ENCODE measurements at regions not wholly inside any gene's neighbourhood (a gene's known extent, or its start where the extent isn't known, plus 50 kb on each side); places are given as distances from the start of the nearest gene placed in this dataset.

- TF ChIP-seq SIN3A (IDR thresholded peaks at IDR 0.05; ENCODE audit: low read depth) (no peak), EZH2 (IDR thresholded peaks at IDR 0.05) (no peak), SP1 (IDR thresholded peaks at IDR 0.05; ENCODE audit: low read depth) (no peak)
- TF ChIP-seq, protein P1, sequence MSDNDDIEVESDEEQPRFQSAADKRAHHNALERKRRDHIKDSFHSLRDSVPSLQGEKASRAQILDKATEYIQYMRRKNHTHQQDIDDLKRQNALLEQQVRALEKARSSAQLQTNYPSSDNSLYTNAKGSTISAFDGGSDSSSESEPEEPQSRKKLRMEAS (IDR thresholded peaks at IDR 0.05), result no peak
- TF ChIP-seq, protein P2, sequence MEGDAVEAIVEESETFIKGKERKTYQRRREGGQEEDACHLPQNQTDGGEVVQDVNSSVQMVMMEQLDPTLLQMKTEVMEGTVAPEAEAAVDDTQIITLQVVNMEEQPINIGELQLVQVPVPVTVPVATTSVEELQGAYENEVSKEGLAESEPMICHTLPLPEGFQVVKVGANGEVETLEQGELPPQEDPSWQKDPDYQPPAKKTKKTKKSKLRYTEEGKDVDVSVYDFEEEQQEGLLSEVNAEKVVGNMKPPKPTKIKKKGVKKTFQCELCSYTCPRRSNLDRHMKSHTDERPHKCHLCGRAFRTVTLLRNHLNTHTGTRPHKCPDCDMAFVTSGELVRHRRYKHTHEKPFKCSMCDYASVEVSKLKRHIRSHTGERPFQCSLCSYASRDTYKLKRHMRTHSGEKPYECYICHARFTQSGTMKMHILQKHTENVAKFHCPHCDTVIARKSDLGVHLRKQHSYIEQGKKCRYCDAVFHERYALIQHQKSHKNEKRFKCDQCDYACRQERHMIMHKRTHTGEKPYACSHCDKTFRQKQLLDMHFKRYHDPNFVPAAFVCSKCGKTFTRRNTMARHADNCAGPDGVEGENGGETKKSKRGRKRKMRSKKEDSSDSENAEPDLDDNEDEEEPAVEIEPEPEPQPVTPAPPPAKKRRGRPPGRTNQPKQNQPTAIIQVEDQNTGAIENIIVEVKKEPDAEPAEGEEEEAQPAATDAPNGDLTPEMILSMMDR (IDR thresholded peaks at IDR 0.05 in 2 of 3, conservative IDR thresholded peaks at IDR 0.05 in 1 of 3; ENCODE audit: borderline replicate concordance in 1 of 3, insufficient read depth in 1 of 3, low read depth in 2 of 3, low read length in 2 of 3), result no peak
Measured at GRCh38 chr5:67337751-67338150, 141.2 kb upstream of the CD180 start.
